ENCODE measurements at regions not wholly inside any gene's neighbourhood (a gene's known extent, or its start where the extent isn't known, plus 50 kb on each side); places are given as distances from the start of the nearest gene placed in this dataset.
"Not testable (repeated sequence)": the region's sequence is repeated elsewhere in the genome, so short reads cannot be mapped to it uniquely, and the experiment has no call there.

GRCh38 chr3:71991681-71992080 lies 206.7 kb upstream of the PROK2 start:
- no peak for DNase-seq (ENCODE audit: low spot score)

- no peak for DNase-seq (ENCODE audit: low spot score)
Observed at GRCh38 chr3:71991046-71991445, 206.1 kb upstream of the PROK2 start.

DNA sequence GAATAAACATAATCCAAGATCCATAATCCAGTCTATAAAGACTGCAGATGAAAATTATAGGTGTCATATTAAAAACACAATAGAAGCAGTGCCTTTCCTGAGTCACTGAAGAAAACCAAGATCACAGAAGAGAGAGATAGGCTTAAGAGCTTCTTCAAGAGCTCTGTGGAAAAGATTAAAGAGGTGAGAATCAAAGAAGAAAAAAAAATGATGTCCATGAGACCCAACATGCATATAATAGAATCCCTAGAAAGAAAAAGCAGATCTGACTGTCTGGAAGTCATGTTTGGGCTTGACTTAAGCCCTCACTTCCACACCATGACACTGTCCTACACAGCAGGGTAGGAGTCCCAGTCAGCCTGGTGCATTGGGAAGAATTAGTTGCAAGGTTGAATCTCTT lies 205.6 kb upstream of the PROK2 start:
- no peak for DNase-seq (ENCODE audit: low spot score)

DNA sequence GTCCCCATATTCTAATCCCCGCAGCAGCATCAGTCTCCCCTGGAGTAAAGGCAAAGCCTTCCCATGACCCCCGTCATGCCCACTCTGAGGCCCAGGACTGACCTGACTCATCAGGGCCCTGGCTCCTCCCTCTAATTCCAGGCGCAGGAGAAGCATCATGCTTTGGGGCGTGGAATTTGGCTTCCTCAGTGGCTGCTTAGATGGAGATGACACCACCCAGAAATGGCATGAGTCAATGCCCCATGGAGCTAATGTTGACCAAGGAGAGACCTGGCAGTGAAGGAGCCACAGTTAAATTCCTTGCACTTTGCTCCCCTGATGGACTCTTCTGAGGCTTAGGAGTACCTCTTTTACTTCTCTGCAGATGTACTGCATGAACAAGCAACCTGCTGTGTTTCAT lies 204.2 kb upstream of the PROK2 start:
- no peak for DNase-seq (ENCODE audit: low spot score)

DNA sequence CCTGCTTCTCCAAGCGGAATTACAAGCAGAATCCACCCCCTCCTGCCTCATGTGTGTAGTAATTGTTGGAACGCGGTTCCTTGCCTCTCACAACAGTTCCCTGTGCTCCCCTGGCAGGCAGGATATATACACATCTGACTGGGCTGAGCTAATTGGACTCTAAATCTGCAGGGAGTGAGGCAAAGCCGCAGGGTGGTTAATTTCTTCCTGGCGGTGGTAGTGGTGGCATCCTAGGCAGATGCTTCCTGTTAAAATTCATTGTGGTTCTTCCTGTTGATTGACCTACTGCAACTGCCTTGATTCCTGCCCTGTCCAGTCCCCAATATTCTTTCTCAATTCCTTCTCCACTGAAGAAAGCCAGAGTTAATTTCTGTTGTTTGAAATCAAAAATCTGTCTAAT lies 202.9 kb upstream of the PROK2 start:
- DNase-seq (ENCODE audit: low spot score), result no peak

- no peak for DNase-seq (ENCODE audit: low spot score)
Observed at GRCh38 chr3:71987089-71987735, 202.3 kb upstream of the PROK2 start.

DNA sequence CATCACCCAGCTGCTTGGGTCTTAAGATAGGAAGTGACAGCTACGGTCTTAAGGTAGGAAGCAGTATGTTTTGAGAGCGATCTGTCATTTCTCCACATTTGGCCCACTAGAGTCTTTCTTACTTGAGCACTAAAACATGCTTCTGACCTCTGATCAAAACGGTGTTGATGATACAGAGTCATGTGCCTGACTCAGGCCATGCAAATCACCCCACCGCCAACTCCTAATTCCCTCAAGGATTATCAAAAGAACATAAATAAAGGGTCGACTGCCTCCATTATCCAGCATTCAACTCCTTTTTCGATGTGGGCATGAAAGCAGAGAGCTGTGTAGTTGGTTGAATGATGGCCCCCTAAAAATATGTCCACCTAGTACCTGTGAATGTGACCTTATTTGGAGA lies 201.7 kb upstream of the PROK2 start:
- no peak for DNase-seq (ENCODE audit: low spot score)

DNA sequence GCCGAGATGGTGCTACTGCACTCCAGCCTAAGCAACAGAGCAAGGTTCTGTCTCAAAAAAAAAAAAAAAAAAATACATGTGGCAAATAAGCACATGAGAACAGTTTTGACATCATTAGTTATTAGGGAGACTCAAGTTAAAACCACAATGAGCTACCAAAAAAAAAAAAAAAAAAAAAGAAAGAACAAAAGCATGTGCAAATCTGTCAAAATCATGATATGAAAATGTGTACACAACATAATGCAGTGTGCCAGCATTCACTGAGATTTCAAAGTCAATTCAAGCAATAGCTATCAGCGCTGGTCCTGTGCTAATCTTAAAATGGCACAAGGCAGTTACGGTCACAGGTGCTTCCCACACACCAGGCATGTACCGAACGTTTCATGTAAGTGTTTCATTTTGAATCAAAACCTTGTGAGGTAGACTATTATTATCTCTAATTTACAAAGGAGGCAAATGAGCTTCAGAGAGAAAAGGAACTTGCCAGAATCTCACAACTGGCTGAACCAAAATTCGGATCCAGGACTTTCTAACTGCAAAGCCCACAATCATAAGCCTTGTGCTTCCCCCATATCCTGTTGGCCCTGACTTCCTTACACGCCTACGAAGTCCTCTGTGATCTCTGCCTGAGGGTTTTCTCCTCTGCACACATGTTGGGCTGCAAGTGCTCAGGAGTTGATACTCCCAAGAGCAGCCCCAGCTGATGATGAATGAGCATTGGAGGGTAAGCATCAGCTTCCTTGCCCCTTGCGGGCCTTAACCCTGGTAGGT lies 200.1 kb upstream of the PROK2 start:
- no peak for DNase-seq (ENCODE audit: low spot score)

DNA sequence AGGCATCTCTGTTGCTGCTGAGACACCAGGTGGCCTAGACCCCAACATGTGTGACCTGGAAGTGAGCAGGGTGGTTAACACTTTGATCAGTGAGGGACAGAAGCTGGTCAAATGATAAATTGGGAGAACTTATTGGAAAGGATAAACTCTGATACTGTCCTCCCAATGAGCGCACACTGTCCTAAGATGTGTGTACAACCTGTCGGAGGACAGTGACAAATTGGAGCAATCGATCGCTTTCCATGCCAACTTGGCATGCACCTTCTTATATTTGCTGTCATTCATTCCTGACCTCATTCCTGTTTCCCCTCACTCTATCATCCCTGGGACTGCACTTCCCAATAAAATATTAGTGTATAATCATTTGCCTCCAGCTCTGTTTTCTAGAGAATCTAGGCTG lies 198.7 kb upstream of the PROK2 start:
- no peak for DNase-seq (ENCODE audit: low spot score)

DNA sequence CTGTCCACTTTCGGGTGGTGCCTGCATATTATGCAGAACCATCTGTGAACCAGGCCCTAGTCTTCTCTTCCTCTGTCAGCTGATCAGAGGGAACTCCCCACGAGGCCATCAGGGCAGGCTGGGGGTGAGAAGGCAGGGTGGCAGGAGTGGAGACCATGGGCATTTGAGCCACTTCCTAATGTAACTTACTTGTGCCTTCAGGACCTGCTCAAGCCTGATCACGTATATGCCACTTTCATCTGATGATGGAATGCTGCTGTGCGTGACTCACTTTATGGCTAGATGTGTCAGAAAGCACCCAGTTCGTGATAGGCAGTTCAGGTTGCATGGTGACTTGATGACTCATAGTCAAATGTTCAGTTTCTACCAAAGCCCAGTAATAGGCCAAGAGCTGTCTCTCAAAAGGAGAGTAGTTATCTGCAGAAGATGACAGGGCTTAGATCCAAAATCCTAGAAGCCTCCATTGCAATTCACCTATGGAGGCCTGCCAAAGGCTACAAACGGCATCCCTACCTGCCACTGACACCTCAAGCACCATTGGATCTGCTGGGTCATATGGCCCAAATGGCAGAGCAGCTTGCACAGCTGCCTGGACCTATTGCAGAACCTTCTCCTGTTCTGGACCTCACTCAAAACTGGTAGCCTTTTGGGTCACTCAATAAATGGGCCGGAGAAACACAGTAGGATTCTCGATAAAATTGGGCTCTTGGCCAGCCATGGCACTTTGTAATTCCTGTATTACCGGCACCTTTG lies 197.7 kb upstream of the PROK2 start:
- DNase-seq (ENCODE audit: low spot score), result not testable (repeated sequence)

- DNase-seq (ENCODE audit: low spot score), result no peak
Observed at GRCh38 chr3:71979175-71979574, 194.2 kb upstream of the PROK2 start.

DNA sequence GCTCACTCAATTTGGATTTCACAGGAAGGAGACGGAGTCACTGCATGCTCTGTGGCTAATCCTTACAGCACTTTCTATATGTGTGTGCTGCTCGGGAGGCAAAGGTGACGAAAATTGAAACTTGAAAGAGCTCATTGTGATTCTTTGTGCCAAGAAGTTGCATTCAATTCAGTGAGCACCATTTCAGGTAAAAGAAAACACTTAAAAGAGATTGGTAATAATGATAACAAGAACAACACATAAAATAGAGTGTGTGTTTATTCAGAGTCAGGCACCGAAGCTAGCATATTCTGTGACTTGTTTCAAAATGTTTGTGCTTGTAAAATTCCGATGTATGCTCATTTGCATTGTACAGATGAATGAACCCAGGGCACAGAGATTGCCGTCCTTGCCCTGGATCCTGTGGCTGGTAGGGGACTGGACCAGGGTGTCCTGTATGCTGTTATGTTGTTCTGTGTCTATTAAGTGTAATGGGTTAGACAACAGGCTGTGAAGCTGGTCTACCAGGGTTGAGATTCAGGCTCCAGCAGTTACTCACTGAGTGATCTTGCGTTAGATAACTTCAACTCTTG lies 193.3 kb upstream of the PROK2 start:
- no peak for DNase-seq (ENCODE audit: low spot score)

- no peak for DNase-seq (ENCODE audit: low spot score)
Observed at GRCh38 chr3:71977525-71977924, 192.6 kb upstream of the PROK2 start.

GRCh38 chr3:71975573-71975972 lies 190.6 kb upstream of the PROK2 start:
- no peak for DNase-seq (ENCODE audit: low spot score)

- DNase-seq (ENCODE audit: low spot score), result no peak
Observed at GRCh38 chr3:71974786-71975185, 189.8 kb upstream of the PROK2 start.

DNA sequence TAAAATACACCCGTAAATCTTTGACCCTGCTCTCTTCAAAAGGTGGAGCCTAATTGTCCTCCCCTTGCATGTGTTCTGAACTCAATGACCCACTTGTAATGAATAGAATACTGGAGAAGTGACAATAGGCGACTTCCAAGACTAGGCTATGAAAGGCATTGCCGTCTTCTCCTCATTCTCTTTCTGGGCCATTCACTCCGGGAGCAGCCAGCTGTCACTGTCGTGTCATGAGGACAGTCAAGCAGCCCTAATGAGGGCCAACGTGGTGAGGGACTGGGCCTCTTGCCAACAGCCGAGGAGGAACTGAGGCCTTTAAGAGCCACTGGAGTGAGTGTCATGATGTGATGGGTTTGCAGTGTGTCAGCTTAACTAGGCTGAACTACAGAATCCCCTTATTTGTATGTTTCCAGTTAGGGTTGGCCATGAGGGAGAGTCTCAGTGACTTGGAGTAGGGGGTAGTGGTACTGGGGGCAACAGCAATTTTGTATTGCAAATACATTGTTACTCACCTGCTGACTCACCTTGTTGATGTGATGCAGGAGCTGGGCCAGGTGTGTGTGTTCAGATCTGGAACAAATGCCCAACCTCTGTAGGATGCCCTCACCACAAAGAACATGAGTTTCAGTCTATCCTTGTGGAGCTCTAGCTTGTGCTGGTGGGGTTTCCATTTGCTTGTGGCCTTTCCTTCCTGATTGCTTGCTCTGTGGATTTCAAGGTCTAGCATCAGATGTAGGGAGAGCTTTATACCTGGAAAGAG lies 188.5 kb upstream of the PROK2 start:
- peak; percentile 68 for DNase-seq (ENCODE audit: low spot score)

- no peak for DNase-seq (ENCODE audit: low spot score)
Observed at GRCh38 chr3:71972031-71972430, 187.1 kb upstream of the PROK2 start.

GRCh38 chr3:71968544-71968943 lies 183.6 kb upstream of the PROK2 start:
- no peak for DNase-seq (ENCODE audit: low spot score)

DNA sequence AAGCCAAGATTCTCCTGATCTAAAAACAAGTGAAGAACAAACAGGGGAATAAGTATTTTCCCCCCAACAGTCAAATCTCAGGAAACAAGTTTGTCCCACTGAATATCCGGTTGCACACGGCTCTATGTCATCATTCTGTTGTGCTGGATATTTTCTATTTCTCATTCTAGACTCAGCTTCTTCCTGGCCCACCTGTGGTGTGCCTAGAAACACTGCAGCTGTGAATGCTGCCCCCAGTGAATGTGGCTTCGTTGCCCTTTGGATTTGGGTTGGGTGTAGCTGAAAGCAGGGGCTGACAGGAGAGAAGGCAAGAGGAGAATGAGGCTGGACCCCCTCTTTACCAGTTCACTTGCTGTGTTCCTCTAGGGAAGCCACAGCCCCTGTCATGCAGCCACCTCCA lies 181.2 kb upstream of the PROK2 start:
- no peak for DNase-seq (ENCODE audit: low spot score)

DNA sequence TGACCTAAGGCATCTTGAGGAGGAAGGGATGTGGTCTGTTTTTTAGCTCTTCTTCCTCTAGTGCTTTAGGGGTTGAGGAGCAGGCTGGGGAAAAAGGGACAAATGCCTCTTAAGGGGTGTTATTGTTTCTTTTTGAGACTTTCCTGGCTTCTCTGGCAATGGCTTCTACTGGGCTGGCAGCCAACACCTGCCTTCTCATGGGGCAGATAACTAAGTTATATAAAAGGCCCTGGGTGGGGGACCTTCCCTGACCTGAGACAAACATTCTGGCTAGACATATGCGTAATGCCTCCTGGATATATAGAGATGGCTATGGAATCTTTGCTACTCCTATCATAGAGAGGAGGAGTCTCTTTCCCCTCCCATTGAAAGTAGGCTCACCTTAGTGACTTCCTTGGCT lies 179.2 kb upstream of the PROK2 start:
- no peak for DNase-seq (ENCODE audit: low spot score)

DNA sequence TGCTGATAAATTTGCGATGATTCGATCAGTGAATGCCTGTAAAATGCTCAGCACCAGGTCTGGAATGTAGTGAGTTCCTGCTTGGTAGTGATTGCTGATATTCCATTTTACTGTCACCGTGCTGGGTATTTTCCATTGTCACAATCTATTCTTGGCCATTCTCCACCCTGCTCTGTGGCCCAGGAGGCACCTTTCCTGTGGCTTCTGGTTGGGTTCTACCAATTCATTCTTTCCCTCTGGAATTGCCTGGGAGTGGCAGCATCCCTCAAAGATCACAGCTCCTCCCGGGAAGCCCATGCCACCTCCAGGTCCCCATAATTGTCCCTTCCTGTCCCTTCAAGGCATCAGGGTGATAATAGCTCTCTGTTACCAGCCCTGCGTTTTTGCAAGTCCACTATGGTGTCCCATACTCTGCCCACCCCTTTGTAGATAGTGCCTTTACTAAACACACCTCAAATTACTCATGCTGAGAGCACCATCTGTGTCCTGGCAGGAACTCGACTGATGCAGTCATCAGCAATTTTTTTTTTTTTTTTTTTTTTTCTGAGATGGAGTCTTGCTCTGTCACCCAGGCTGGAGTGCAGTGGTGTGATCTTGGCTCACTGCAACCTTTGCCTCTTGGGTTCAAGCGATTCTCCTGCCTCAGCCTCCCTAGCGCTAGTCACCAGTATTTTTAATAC lies 177.8 kb upstream of the PROK2 start:
- no peak for DNase-seq (ENCODE audit: low spot score)

DNA sequence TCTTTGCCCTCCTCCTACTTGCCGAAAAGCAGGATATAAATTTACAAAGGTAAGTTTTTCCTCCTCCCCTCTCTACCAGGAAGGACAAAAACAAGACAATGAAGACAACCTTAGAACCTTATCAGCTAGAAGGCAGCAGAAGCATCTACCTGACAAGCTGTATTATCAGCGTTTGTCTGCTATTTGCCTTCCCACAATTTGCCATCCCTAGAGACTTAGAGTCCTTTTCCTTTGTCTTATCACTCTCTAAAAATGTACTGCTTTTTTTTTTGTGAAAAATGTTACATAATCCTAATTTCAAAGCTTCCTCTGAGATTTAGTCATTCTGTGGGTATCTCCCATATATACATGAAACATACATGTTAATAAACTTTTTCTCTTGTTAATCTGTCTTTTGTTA lies 176.9 kb upstream of the PROK2 start:
- no peak for DNase-seq (ENCODE audit: low spot score)
